HEK293 (cell line): ENCODE measurements at regions not wholly inside any gene's neighbourhood (a gene's known extent, or its start where the extent isn't known, plus 50 kb on each side); places are given as distances from the start of the nearest gene placed in this dataset.

Experiments used
- CTCF ChIA-PET: fragments of 350-600 bp; formaldehyde crosslinking; extraction: SDS; loops from one replicate; lab custom pipeline; 2021; ENCODE audit warnings: antibody characterized with exemption; lab: Yijun Ruan, JAX
- POLR2A ChIA-PET: fragments of 300-600 bp; formaldehyde crosslinking; extraction: SDS; loops from one replicate; lab custom pipeline; 2020; ENCODE audit warnings: antibody characterized with exemption, inconsistent platforms; lab: Yijun Ruan, JAX
- H3K27ac ChIP-seq: fragments of 200-500 bp; sonication (Bioruptor generic); 2 replicates; pipeline ENCODE4 v1.5.1; 2014; ENCODE audit warnings: low read depth, low read length, control low read depth, inconsistent platforms; ENCODE audit errors: extremely low read depth
- H3K36me3 ChIP-seq, 2 experiments: fragments of 200-500 bp in 1 of 2; sonication (Bioruptor generic) in 1 of 2; 1 replicate in 1 of 2; 2 replicates in 1 of 2; pipeline ENCODE4 v1.5.1; 2014 to 2017; ENCODE audit warnings: inconsistent platforms in 2 of 2, low read length in 2 of 2; ENCODE audit not compliant: control insufficient read depth in 2 of 2, insufficient read depth in 1 of 2
- H3K4me1 ChIP-seq: fragments of 200-500 bp; sonication (Bioruptor generic); 2 replicates; pipeline ENCODE4 v1.5.1; 2014; ENCODE audit warnings: mild to moderate bottlenecking, low read length, inconsistent platforms; ENCODE audit not compliant: control insufficient read depth, insufficient read depth
- H3K4me3 ChIP-seq: 2 replicates; pipeline ENCODE4 v1.5.1; 2011; ENCODE audit warnings: low read depth, mild to moderate bottlenecking, control low read depth, low read length, moderate library complexity
- H3K9me3 ChIP-seq: fragments of 200-500 bp; sonication (Bioruptor generic); 2 replicates; pipeline ENCODE4 v1.5.1; 2014; ENCODE audit warnings: low read depth, low read length, inconsistent platforms; ENCODE audit not compliant: control insufficient read depth, insufficient read depth
- MEIS1 ChIP-seq: sonication (generic); formaldehyde crosslinking; IDR thresholded peaks from 2 replicates; pipeline ENCODE4 v1.8.1; 2022; ENCODE audit warnings: missing genetic modification reagents, mild to moderate bottlenecking, borderline replicate concordance
- MZF1 ChIP-seq: fragments of 450-650 bp; formaldehyde crosslinking; IDR thresholded peaks from 2 replicates; pipeline ENCODE4 v1.5.1; 2017; ENCODE audit warnings: missing biosample characterization, missing genetic modification characterization, borderline replicate concordance
- PRDM2 ChIP-seq: fragments of 450-650 bp; formaldehyde crosslinking; IDR thresholded peaks from 2 replicates; pipeline ENCODE4 v1.5.1; 2016; ENCODE audit warnings: missing biosample characterization, missing genetic modification characterization, borderline replicate concordance
- PRDM6 ChIP-seq: fragments of 450-650 bp; formaldehyde crosslinking; IDR thresholded peaks from 2 replicates; pipeline ENCODE4 v1.5.1; 2017; ENCODE audit warnings: missing biosample characterization, missing genetic modification characterization
- TSHZ1 ChIP-seq: fragments of 450-650 bp; formaldehyde crosslinking; IDR thresholded peaks from 2 replicates; pipeline ENCODE4 v1.5.1; 2016; ENCODE audit warnings: missing biosample characterization, missing genetic modification characterization, borderline replicate concordance
- ZBTB48 ChIP-seq: fragments of 450-650 bp; formaldehyde crosslinking; IDR thresholded peaks from 2 replicates; pipeline ENCODE4 v1.5.1; 2016; ENCODE audit warnings: missing biosample characterization, missing genetic modification characterization
- ZNF121 ChIP-seq: fragments of 450-650 bp; formaldehyde crosslinking; IDR thresholded peaks from 2 replicates; pipeline ENCODE4 v1.5.1; 2016; ENCODE audit warnings: missing biosample characterization, missing genetic modification characterization
- ZNF157 ChIP-seq: fragments of 450-650 bp; formaldehyde crosslinking; IDR thresholded peaks from 2 replicates; pipeline ENCODE4 v1.5.1; 2016; ENCODE audit warnings: missing biosample characterization, missing genetic modification characterization
- ZNF202 ChIP-seq: fragments of 450-650 bp; formaldehyde crosslinking; IDR thresholded peaks from 2 replicates; pipeline ENCODE4 v1.5.1; 2016; ENCODE audit warnings: missing biosample characterization, missing genetic modification characterization, borderline replicate concordance
- ZNF248 ChIP-seq: fragments of 450-650 bp; formaldehyde crosslinking; IDR thresholded peaks from 2 replicates; pipeline ENCODE4 v1.5.1; 2017; ENCODE audit warnings: missing biosample characterization, missing genetic modification characterization
- ZNF292 ChIP-seq: fragments of 450-650 bp; formaldehyde crosslinking; IDR thresholded peaks from 2 replicates; pipeline ENCODE4 v1.5.1; 2016; ENCODE audit warnings: low read depth, missing biosample characterization, missing genetic modification characterization, borderline replicate concordance
- ZNF341 ChIP-seq: fragments of 450-650 bp; formaldehyde crosslinking; IDR thresholded peaks from 2 replicates; pipeline ENCODE4; 2016; ENCODE audit warnings: low read depth, missing biosample characterization, missing genetic modification characterization
- ZNF354C ChIP-seq: fragments of 450-650 bp; formaldehyde crosslinking; IDR thresholded peaks from 2 replicates; pipeline ENCODE4 v1.5.1; 2016; ENCODE audit warnings: missing biosample characterization, missing genetic modification characterization, low read depth, borderline replicate concordance
- ZNF585B ChIP-seq: fragments of 450-650 bp; formaldehyde crosslinking; IDR thresholded peaks from 2 replicates; pipeline ENCODE4 v1.5.1; 2016; ENCODE audit warnings: missing biosample characterization, missing genetic modification characterization
- ZNF658 ChIP-seq: fragments of 450-650 bp; formaldehyde crosslinking; IDR thresholded peaks from 2 replicates; pipeline ENCODE4; 2016; ENCODE audit warnings: missing biosample characterization, missing genetic modification characterization
- ZSCAN16 ChIP-seq: fragments of 450-650 bp; formaldehyde crosslinking; IDR thresholded peaks from 2 replicates; pipeline ENCODE4 v1.5.1; 2016; ENCODE audit warnings: missing biosample characterization, missing genetic modification characterization

- CTCF ChIA-PET: interaction anchor here (0.6 kb wide), 1 partner anchor 1391 kb away, joined by 3 read pairs; no protein-coding TSS in a partner anchor
- no peak overlapping the region for H3K27ac ChIP-seq
Observed at GRCh38 chr7:23894892-23895569, 185.0 kb downstream of the STK31 start.

GRCh38 chr7:23895666-23896096 lies 185.7 kb downstream of the STK31 start:
- H3K4me3 ChIP-seq: no peak overlapping the region
- CTCF ChIA-PET: interaction anchor here (0.6 kb wide), 1 partner anchor 1391 kb away, joined by 3 read pairs; no protein-coding TSS in a partner anchor
- H3K4me1 ChIP-seq: no peaks in the 10 kb centered on the region
- POLR2A ChIA-PET: no interaction called here
- H3K9me3 ChIP-seq: no peaks in the 10 kb centered on the region
- TF ChIP-seq ZNF121 (no peak), ZNF292 (tag by site-specific recombination) (no peak), ZNF248 (no peak), TSHZ1 (tag by site-specific recombination) (no peak), PRDM6 (no peak), ZNF354C (tag by site-specific recombination) (no peak), ZBTB48 (tag by site-specific recombination) (no peak)
- H3K36me3 ChIP-seq: no peaks in the 10 kb centered on the region
- H3K27ac ChIP-seq: no peak overlapping the region

More at GRCh38 chr7:23894892-23895569, 185.0 kb downstream of the STK31 start:
- no peak overlapping the region for H3K4me3 ChIP-seq
- H3K4me1 ChIP-seq: no peaks in the 10 kb centered on the region
- POLR2A ChIA-PET: no interaction called here
- TF ChIP-seq ZNF341 (tag by site-specific recombination): no peak
- no peak for TF ChIP-seq MEIS1 (CRISPR knock-in tag)
- TF ChIP-seq ZNF585B: no peak
- no peak for TF ChIP-seq ZNF658 (tag by site-specific recombination)
- no peak for TF ChIP-seq PRDM2 (tag by site-specific recombination)
- no peak for TF ChIP-seq MZF1
- TF ChIP-seq ZSCAN16 (tag by site-specific recombination): no peak
- TF ChIP-seq ZNF202 (tag by site-specific recombination): no peak
- no peak for TF ChIP-seq ZNF157 (tag by site-specific recombination)
- TF ChIP-seq, all 188 proteins: peak for 0
- no peaks in the 10 kb centered on the region for H3K9me3 ChIP-seq
- H3K36me3 ChIP-seq: no peaks in the 10 kb centered on the region
